ENCODE measurements at regions not wholly inside any gene's neighbourhood (a gene's known extent, or its start where the extent isn't known, plus 50 kb on each side); places are given as distances from the start of the nearest gene placed in this dataset.

DNA sequence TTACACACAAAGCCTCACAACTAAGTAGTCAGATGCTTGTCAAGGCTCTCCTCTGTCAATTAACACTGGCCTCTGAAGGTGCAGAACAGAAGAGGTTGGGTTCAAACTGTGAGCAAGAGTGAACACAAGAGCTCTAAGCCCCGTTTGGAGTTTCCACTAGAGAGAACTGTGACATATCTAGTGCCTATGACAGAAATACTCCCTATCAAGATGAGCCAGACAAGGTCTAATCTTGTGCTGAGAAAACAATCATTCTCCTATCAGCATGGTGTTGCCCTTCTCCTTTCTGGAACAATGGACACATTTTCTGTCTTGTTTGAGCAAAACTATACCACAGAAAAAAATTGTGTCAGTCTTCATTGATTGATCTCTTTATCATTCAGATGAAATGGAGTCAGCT lies 62.4 kb upstream of the CCDC71L start:
- TF ChIP-seq, protein P1, sequence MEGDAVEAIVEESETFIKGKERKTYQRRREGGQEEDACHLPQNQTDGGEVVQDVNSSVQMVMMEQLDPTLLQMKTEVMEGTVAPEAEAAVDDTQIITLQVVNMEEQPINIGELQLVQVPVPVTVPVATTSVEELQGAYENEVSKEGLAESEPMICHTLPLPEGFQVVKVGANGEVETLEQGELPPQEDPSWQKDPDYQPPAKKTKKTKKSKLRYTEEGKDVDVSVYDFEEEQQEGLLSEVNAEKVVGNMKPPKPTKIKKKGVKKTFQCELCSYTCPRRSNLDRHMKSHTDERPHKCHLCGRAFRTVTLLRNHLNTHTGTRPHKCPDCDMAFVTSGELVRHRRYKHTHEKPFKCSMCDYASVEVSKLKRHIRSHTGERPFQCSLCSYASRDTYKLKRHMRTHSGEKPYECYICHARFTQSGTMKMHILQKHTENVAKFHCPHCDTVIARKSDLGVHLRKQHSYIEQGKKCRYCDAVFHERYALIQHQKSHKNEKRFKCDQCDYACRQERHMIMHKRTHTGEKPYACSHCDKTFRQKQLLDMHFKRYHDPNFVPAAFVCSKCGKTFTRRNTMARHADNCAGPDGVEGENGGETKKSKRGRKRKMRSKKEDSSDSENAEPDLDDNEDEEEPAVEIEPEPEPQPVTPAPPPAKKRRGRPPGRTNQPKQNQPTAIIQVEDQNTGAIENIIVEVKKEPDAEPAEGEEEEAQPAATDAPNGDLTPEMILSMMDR (IDR thresholded peaks at IDR 0.05): no peak
- TF ChIP-seq EP300 (IDR thresholded peaks at IDR 0.05): no peak

Data from tibial nerve (tissue), 4 donors.